SK-N-SH treated with all-trans-retinoic acid at 6 μM for 48 hours (cell line): ENCODE measurements at regions not wholly inside any gene's neighbourhood (a gene's known extent, or its start where the extent isn't known, plus 50 kb on each side); places are given as distances from the start of the nearest gene placed in this dataset.

Experiments
- ATAC-seq: fragments of 200-7000 bp; cut with Tn5 transposase; 3 replicates; pipeline ENCODE4 v1.9.1; 2020; ENCODE audit warnings: mild to moderate bottlenecking, moderate library complexity
- ARNTL ChIP-seq: fragments of 450-650 bp; formaldehyde crosslinking; IDR thresholded peaks from 2 replicates; pipeline ENCODE4 v1.5.0; 2020; ENCODE audit warnings: low read depth, mild to moderate bottlenecking, moderate library complexity, borderline replicate concordance
- BACH2 ChIP-seq: fragments of 250-450 bp; sonication (Bioruptor Pico); IDR thresholded peaks from 2 replicates; pipeline ENCODE4 v1.9.0; 2021; ENCODE audit warnings: mild to moderate bottlenecking, borderline replicate concordance
- CSDC2 ChIP-seq: fragments of 250-450 bp; sonication (Bioruptor Pico); IDR thresholded peaks from 2 replicates; pipeline ENCODE4 v1.5.0; 2020; ENCODE audit warnings: mild to moderate bottlenecking, moderate library complexity
- GLIS3 ChIP-seq: fragments of 250-450 bp; sonication (Bioruptor Pico); IDR thresholded peaks from 2 replicates; pipeline ENCODE4 v1.5.0; 2020; ENCODE audit warnings: mild to moderate bottlenecking, moderate library complexity
- ISL1 ChIP-seq: fragments of 250-450 bp; sonication (Bioruptor Pico); IDR thresholded peaks from 2 replicates; pipeline ENCODE4 v2.1.2; 2022; ENCODE audit warnings: mild to moderate bottlenecking, moderate library complexity
- SNAI2 ChIP-seq: fragments of 250-450 bp; sonication (Bioruptor Pico); IDR thresholded peaks from 2 replicates; pipeline ENCODE4 v1.5.0; 2020; ENCODE audit warnings: mild to moderate bottlenecking, moderate library complexity
- TCF4 ChIP-seq: fragments of 250-450 bp; sonication (Bioruptor Pico); IDR thresholded peaks from 2 replicates; pipeline ENCODE4 v1.8.0; 2021; ENCODE audit warnings: mild to moderate bottlenecking, moderate library complexity, borderline replicate concordance
- TOX ChIP-seq: fragments of 250-450 bp; sonication (Bioruptor Pico); IDR thresholded peaks from 2 replicates; pipeline ENCODE4 v1.8.0; 2021; ENCODE audit warnings: mild to moderate bottlenecking, moderate library complexity, borderline replicate concordance
- ZC3H10 ChIP-seq: fragments of 250-450 bp; sonication (Bioruptor Pico); IDR thresholded peaks from 2 replicates; pipeline ENCODE4 v1.5.1; 2021; ENCODE audit warnings: mild to moderate bottlenecking, moderate library complexity
- ZFP3 ChIP-seq: fragments of 250-450 bp; sonication (Bioruptor Pico); IDR thresholded peaks from 2 replicates; pipeline ENCODE4 v1.5.0; 2020; ENCODE audit warnings: mild to moderate bottlenecking, moderate library complexity
- ZFP30 ChIP-seq: fragments of 450-650 bp; formaldehyde crosslinking; IDR thresholded peaks from 2 replicates; pipeline ENCODE4 v1.5.0; 2022; ENCODE audit warnings: mild to moderate bottlenecking, moderate library complexity
- ZNF70 ChIP-seq: fragments of 450-650 bp; formaldehyde crosslinking; IDR thresholded peaks from 2 replicates; pipeline ENCODE4 v1.5.0; 2020; ENCODE audit warnings: mild to moderate bottlenecking, moderate library complexity
- ZNF8 ChIP-seq: fragments of 450-650 bp; formaldehyde crosslinking; IDR thresholded peaks from 2 replicates; pipeline ENCODE4 v1.5.0; 2020; ENCODE audit warnings: mild to moderate bottlenecking, moderate library complexity
- TF ChIP-seq, protein P1 (sequence below): fragments of 250-450 bp; sonication (Bioruptor Pico); IDR thresholded peaks from 2 replicates; pipeline ENCODE4 v1.5.1; 2021; ENCODE audit warnings: mild to moderate bottlenecking, moderate library complexity
- TF ChIP-seq, protein P2 (sequence below): fragments of 250-450 bp; sonication (Bioruptor Pico); IDR thresholded peaks from 2 replicates; pipeline ENCODE4 v1.5.1; 2020; ENCODE audit warnings: low read depth, mild to moderate bottlenecking, moderate library complexity
- TF ChIP-seq, protein P3 (sequence below): fragments of 250-450 bp; sonication (Bioruptor Pico); IDR thresholded peaks from 2 replicates; pipeline ENCODE4 v1.8.0; 2020; ENCODE audit warnings: mild to moderate bottlenecking, moderate library complexity, borderline replicate concordance

DNA sequence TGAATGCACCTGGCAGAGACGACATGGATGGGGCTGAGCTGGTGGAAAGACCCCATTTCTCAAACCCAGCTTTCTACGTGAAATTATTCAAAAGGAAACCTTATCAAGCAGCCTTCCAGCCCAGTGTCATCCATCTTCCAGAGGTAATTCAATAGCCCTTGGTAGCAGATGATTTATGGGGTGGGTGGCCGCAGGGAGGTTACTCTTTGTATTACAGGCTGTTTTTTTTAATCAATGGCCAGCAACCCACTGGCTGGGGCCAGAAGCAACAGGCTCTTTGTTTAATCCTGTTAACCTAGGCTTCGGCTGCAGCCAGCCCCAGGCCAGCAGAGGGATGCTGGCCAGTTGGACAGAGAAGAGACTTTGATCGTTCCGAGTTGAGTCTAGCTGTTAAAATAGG lies 139.8 kb upstream of the SRRM4 start (continued):
- TF ChIP-seq, protein P1, sequence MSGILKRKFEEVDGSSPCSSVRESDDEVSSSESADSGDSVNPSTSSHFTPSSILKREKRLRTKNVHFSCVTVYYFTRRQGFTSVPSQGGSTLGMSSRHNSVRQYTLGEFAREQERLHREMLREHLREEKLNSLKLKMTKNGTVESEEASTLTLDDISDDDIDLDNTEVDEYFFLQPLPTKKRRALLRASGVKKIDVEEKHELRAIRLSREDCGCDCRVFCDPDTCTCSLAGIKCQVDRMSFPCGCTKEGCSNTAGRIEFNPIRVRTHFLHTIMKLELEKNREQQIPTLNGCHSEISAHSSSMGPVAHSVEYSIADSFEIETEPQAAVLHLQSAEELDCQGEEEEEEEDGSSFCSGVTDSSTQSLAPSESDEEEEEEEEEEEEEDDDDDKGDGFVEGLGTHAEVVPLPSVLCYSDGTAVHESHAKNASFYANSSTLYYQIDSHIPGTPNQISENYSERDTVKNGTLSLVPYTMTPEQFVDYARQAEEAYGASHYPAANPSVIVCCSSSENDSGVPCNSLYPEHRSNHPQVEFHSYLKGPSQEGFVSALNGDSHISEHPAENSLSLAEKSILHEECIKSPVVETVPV (CRISPR knock-in tag): no peak

DNA sequence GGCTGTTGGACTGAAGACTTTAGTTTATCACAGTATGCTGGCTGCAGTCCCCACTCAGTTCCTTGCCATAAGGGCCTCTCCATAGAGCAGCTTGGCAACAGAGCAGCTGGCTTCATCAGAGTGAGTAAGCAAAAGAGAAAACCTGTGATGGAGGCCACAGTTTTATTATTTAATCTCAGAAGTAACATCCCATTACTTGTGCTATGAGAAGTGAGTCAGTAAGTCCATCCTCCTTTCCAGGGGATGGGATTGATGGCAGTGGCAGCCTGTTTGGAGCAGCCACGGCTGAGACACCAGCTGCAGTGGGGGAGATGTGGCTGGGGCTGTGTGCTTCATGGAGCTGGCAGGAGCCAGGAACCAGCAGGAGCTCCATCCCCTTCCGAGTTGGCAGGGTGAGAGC lies 138.5 kb upstream of the SRRM4 start:
- no peak for ATAC-seq

DNA sequence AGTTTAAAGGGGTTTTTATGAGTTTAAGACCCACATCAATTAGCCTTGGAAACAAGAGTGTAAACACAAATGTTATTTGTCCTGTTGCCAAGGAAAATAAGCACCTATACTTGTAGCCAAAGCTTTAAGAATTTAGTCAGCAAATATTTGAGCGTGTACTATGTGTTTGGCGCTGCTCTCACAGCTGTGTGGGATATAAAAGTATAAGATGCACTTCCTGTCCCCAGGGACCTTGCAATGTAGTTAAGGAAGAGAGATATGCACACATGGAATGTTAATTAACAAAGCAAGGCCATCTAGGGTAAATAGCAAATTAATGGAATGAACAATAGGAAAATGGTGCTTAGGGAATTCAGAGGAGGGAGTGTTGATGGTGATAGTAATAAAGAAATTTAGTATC lies 134.9 kb upstream of the SRRM4 start:
- TF ChIP-seq, protein P1 (CRISPR knock-in tag): no peak
- TF ChIP-seq, protein P2, sequence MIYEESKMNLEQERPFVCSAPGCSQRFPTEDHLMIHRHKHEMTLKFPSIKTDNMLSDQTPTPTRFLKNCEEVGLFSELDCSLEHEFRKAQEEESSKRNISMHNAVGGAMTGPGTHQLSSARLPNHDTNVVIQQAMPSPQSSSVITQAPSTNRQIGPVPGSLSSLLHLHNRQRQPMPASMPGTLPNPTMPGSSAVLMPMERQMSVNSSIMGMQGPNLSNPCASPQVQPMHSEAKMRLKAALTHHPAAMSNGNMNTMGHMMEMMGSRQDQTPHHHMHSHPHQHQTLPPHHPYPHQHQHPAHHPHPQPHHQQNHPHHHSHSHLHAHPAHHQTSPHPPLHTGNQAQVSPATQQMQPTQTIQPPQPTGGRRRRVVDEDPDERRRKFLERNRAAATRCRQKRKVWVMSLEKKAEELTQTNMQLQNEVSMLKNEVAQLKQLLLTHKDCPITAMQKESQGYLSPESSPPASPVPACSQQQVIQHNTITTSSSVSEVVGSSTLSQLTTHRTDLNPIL (CRISPR knock-in tag): no peak
- TF ChIP-seq, protein P3, sequence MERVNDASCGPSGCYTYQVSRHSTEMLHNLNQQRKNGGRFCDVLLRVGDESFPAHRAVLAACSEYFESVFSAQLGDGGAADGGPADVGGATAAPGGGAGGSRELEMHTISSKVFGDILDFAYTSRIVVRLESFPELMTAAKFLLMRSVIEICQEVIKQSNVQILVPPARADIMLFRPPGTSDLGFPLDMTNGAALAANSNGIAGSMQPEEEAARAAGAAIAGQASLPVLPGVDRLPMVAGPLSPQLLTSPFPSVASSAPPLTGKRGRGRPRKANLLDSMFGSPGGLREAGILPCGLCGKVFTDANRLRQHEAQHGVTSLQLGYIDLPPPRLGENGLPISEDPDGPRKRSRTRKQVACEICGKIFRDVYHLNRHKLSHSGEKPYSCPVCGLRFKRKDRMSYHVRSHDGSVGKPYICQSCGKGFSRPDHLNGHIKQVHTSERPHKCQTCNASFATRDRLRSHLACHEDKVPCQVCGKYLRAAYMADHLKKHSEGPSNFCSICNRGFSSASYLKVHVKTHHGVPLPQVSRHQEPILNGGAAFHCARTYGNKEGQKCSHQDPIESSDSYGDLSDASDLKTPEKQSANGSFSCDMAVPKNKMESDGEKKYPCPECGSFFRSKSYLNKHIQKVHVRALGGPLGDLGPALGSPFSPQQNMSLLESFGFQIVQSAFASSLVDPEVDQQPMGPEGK: no peak
- TF ChIP-seq ZC3H10 (CRISPR knock-in tag): no peak
- TF ChIP-seq ARNTL (CRISPR knock-in tag): no peak
- ATAC-seq: no peak

More for the DNA sequence above, 138.5 kb upstream of the SRRM4 start:
- TF ChIP-seq, protein P1 (CRISPR knock-in tag): no peak
- no peak for TF ChIP-seq ISL1

DNA sequence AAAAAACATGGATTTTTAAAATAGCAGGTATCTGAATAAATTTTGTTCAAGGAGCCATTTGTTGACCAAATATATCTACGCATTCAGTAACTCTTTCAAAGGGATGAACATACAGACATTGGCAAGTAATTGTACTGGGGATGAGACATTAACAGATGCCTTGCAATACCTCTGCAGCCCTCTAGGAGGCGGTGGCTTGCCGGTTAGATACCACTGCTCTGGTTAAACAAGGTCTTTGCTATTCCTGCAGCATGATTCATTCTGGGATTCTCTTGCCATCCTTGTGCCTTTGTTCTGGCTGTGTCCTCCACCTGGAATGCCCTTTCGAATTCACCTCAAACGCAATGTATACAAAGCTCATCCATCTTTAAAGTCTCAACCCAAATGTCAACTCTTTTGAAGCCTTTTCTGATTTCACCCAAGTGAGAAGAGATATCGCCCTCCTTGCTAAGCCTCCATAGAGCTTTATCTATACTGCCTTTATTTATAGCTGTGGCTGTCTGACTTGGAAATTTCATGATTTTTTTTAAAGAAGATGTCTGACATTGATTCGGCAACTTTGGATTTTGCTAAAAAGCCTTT lies 131.0 kb upstream of the SRRM4 start:
- no peak for ATAC-seq
- TF ChIP-seq ZFP30: no peak
- TF ChIP-seq ARNTL (CRISPR knock-in tag): no peak
- TF ChIP-seq SNAI2 (CRISPR knock-in tag): no peak
- TF ChIP-seq ZNF8: no peak
- TF ChIP-seq TCF4 (CRISPR knock-in tag): no peak
- TF ChIP-seq, protein P3: no peak
- TF ChIP-seq TOX (CRISPR knock-in tag): no peak

DNA sequence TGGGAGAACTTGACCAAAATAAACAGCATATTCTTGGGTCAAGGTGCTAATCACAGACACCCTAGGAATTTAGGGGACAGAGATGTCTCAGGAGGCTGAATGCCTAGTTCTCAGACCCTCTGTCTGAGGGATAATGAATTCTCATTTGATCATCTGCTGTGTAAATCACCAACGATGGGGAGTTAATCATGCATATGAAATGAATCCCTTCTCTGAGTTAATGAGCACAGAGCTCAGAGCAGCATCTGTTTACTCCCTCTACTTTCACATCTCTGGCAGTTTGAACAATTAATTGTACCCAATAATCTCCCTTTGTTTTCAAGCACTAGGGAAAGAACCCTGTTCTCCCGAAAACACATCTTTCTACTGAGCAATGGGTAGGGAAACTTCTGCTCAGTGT lies 129.4 kb upstream of the SRRM4 start:
- ATAC-seq: no peak
- TF ChIP-seq, protein P1 (CRISPR knock-in tag): no peak
- TF ChIP-seq CSDC2 (CRISPR knock-in tag) (no peak), ZNF70 (CRISPR knock-in tag) (no peak), ZFP3 (CRISPR knock-in tag) (no peak), GLIS3 (CRISPR knock-in tag) (no peak), ISL1 (no peak), BACH2 (CRISPR knock-in tag) (no peak), ZNF8 (no peak), TOX (CRISPR knock-in tag) (no peak)
- TF ChIP-seq, protein P3: no peak
